HFF-Myc (cell line): ENCODE measurements at regions not wholly inside any gene's neighbourhood (a gene's known extent, or its start where the extent isn't known, plus 50 kb on each side); places are given as distances from the start of the nearest gene placed in this dataset.

ENCODE experiments used
- DNase-seq: peaks from one replicate; pipeline ENCODE4 v3.0.0-alpha.2; 2011; ENCODE audit warnings: low read depth; ENCODE audit errors: extremely low read depth
- H3K4me3 ChIP-seq: replicated peaks from 2 replicates; pipeline ENCODE4 v1.5.1; 2011; ENCODE audit warnings: low read depth, mild to moderate bottlenecking, control low read depth, low read length
- TF ChIP-seq, protein P1 (sequence below): IDR thresholded peaks from 2 replicates; pipeline ENCODE4 v1.5.1; 2012; ENCODE audit warnings: mild to moderate bottlenecking, low read depth, low read length, control low read depth; ENCODE audit errors: missing control alignments

DNA sequence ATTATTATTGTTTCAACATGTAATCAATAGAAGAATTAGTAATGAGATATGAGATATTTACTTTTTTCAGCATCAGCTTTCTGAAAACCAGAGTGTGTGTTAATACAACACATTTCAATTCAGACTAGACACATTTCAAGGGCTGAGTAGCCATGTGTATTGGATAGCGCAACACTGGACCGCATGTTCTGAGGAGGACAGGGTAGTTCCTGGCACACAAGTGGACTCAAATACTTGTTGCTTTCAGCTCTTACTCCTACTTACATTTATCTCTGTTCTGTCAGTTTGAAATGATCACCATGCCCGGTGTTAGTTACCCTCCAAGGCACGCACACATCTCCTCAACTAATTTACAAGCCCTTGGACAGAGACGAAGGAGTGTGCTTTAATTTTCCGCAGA is 126.6 kb downstream of the SLC24A2 start:
- no peak overlapping the region for H3K4me3 ChIP-seq
- no peak for DNase-seq
- TF ChIP-seq, protein P1, sequence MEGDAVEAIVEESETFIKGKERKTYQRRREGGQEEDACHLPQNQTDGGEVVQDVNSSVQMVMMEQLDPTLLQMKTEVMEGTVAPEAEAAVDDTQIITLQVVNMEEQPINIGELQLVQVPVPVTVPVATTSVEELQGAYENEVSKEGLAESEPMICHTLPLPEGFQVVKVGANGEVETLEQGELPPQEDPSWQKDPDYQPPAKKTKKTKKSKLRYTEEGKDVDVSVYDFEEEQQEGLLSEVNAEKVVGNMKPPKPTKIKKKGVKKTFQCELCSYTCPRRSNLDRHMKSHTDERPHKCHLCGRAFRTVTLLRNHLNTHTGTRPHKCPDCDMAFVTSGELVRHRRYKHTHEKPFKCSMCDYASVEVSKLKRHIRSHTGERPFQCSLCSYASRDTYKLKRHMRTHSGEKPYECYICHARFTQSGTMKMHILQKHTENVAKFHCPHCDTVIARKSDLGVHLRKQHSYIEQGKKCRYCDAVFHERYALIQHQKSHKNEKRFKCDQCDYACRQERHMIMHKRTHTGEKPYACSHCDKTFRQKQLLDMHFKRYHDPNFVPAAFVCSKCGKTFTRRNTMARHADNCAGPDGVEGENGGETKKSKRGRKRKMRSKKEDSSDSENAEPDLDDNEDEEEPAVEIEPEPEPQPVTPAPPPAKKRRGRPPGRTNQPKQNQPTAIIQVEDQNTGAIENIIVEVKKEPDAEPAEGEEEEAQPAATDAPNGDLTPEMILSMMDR: no peak

DNA sequence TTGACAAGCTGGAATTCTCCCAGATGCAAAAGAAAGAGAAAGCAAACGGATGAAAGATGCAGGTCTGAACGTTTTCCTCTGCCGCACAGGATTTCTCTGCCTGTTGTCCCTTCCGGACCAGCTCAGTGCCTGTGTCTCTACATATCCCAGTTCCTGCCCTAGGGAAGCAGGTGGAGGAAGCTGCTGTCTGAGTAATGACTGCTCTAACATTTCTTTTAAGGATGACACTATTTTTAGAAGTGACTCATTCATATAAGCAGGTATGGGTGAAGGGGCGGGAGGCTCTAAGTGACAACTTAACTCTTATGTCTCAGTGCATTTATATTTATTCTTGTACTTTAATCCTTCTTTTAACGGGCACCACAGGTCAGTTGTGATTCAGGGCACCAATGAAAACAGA is 128.8 kb downstream of the SLC24A2 start:
- no peak overlapping the region for H3K4me3 ChIP-seq
- no peak for DNase-seq
- TF ChIP-seq, protein P1: no peak

DNA sequence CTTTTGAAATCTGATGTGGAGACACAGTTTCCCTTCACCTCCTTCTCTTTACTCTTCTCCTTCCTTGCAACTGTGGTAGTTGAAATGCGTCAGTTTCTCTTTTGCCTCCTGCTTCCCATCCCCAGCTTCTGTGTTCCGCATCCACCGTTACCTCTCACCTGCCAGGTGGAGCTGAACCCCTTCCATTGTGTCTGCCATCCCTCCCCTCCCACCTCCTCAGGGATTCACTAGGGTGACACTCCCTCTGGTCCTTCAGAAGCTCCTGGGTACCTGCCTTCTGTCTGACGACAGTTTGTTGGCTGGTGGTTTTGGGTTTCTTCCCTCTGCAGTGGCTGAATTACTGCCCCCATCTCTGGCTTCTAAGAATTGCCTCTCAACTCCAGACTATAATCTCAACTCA is 132.1 kb downstream of the SLC24A2 start:
- TF ChIP-seq, protein P1: no peak
- no peak for DNase-seq
- no peak overlapping the region for H3K4me3 ChIP-seq

DNA sequence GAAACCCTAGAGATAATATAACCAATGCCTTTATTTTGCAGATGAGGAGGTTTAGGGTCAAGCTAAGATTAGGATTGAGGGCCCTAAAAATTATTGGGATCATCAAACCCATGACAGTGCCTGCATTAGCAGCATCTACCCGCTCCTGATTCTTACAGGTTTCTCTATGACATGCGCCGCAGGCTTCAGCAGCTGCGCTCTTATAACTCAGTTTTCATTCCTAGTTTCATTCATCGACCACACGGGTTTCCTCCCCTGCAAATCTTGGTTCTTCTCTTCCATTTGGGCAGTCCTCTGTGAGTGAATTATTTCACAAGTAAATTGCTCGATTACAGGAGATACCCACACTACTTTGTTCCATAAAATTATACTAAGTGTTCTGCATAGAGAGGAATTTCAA is 137.2 kb downstream of the SLC24A2 start:
- no peak for DNase-seq
- TF ChIP-seq, protein P1: no peak

DNA sequence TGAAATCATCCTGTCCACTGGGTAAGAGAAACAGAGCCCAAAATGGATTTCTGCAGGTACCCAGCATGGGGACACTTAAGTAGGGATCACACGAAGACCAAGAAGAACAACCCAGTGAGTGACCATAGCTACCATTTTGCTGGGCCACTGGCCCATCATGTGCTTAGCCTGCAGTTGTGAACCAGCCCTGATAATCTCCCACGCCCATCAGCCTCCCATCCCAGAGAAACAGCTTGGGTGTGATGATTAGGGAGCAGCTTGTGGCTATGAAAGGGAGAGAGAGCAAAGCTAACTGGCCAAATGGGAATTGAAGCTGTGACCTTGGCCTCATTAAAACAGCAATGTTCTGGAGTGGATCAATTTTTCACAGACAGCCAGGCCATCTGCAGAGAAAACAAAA is 138.5 kb downstream of the SLC24A2 start:
- no peak overlapping the region for H3K4me3 ChIP-seq
- TF ChIP-seq, protein P1: no peak
- no peak for DNase-seq

More for the DNA sequence above, 137.2 kb downstream of the SLC24A2 start:
- H3K4me3 ChIP-seq: no peak overlapping the region

DNA sequence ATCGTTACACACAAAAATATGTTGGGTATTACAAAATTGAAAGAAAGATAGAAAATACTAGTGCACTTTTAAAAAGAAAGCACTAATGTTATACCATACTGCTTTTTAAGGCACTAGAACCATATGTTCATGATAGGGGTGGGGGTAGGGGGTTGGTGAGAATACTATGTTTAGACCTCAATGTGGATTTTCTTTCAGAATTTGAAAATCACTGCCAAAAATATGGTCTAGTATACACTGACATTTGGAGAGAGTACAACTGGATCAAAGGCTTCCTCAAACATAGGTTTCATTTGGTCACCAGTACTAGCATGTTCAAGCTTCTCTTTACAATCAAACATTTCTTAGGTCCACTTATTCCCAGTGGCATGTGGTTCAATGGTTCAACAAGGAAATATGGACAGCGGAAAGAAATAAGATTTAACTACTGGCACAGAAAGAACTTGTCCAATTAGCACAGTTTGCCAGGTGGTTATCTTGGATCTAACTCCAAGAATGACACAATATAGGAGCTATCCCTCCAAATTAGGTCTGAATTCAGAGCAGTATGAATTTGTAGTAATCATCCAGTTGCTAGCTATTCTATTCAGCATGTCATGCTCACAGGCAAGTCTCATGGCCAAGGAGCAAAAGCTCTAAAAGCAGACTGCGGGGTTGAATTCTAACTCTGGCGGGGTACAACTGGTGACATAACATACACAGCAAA is 139.3 kb downstream of the SLC24A2 start:
- H3K4me3 ChIP-seq: no peak overlapping the region
- TF ChIP-seq, protein P1: no peak
- DNase-seq: no peak

DNA sequence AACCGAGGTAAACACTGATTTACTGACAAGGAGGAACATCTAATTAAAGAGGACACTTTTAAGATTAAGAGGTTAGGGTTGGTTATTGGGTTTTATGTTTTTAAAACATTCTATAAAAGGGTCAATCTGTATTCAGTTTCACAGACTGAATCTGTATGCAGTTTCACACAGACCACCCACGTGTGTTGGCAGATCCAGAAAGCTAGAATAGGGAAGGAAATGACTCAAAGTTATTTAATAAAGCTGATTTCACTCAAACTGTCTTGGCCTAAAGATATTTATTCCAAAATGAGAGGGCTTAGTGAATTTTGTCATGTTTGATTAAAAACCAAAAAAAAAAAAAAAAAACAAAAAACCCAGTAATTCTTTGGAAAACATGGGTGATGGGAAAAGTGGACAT is 140.2 kb downstream of the SLC24A2 start:
- no peak for DNase-seq
- H3K4me3 ChIP-seq: no peak overlapping the region

More for the DNA sequence above, 140.2 kb downstream of the SLC24A2 start:
- TF ChIP-seq, protein P1: no peak
